Mucosa of rectum (tissue), 2 donors: ENCODE measurements at regions not wholly inside any gene's neighbourhood (a gene's known extent, or its start where the extent isn't known, plus 50 kb on each side); places are given as distances from the start of the nearest gene placed in this dataset.

Experiments used
- H3K27ac ChIP-seq, 2 donors: one replicate each; pipeline ENCODE4 v1.7.0; 2013; ENCODE audit warnings: inconsistent platforms in 2 of 2, low read depth in 2 of 2, low read length in 2 of 2
- H3K27me3 ChIP-seq, 2 donors: one replicate each; pipeline ENCODE4 v1.7.0; 2013; ENCODE audit warnings: low read length in 2 of 2; ENCODE audit not compliant: control insufficient read depth in 2 of 2, insufficient read depth in 2 of 2
- H3K36me3 ChIP-seq, 2 donors: one replicate each; pipeline ENCODE4 v1.7.0; 2013; ENCODE audit warnings: low read length in 2 of 2; ENCODE audit not compliant: control insufficient read depth in 2 of 2, insufficient read depth in 2 of 2
- H3K4me1 ChIP-seq, 2 donors: one replicate each; pipeline ENCODE4 v1.7.0; 2013; ENCODE audit warnings: low read length in 2 of 2, mild to moderate bottlenecking in 1 of 2; ENCODE audit not compliant: control insufficient read depth in 2 of 2, insufficient read depth in 2 of 2
- H3K4me3 ChIP-seq, 2 donors: one replicate each; pipeline ENCODE4 v1.7.0; 2013; ENCODE audit warnings: low read length in 2 of 2
- H3K9ac ChIP-seq, 2 donors: one replicate each; pipeline ENCODE4 v1.7.0; 2013; ENCODE audit warnings: low read length in 2 of 2, low read depth in 1 of 2, mild to moderate bottlenecking in 1 of 2
- H3K9me3 ChIP-seq, 2 donors: one replicate each; pipeline ENCODE4 v1.7.0; 2013; ENCODE audit warnings: low read length in 2 of 2; ENCODE audit not compliant: control insufficient read depth in 2 of 2
- donor health status: healthy.
- donor health status: Normal muscosa, but diverticular disease.

GRCh38 chr11:116177521-116178210 lies 595.1 kb downstream of the BUD13 start:
- Histone ChIP-seq H3K4me3 (no peak overlapping the region), H3K36me3 (no peaks in the 10 kb centered on the region), H3K9ac (no peak overlapping the region), H3K4me1 (no peaks in the 10 kb centered on the region), H3K9me3 (no peaks in the 10 kb centered on the region), H3K27me3 (no peaks in the 10 kb centered on the region), H3K27ac (no peak overlapping the region)

GRCh38 chr11:116176484-116177005 lies 596.2 kb downstream of the BUD13 start:
- H3K4me1 ChIP-seq, result no peaks in the 10 kb centered on the region
- H3K9ac ChIP-seq, result no peak overlapping the region
- no peak overlapping the region for H3K4me3 ChIP-seq
- H3K36me3 ChIP-seq, result no peaks in the 10 kb centered on the region
- H3K9me3 ChIP-seq, result no peaks in the 10 kb centered on the region
- no peak overlapping the region for H3K27ac ChIP-seq
- no peaks in the 10 kb centered on the region for H3K27me3 ChIP-seq

GRCh38 chr11:116175707-116176106 lies 597.1 kb downstream of the BUD13 start:
- Histone ChIP-seq H3K36me3 (no peaks in the 10 kb centered on the region), H3K27me3 (no peaks in the 10 kb centered on the region), H3K9ac (no peak overlapping the region), H3K27ac (no peak overlapping the region), H3K9me3 (no peaks in the 10 kb centered on the region), H3K4me3 (no peak overlapping the region), H3K4me1 (no peaks in the 10 kb centered on the region)

- Histone ChIP-seq H3K36me3 (no peaks in the 10 kb centered on the region), H3K27ac (no peak overlapping the region), H3K9me3 (no peaks in the 10 kb centered on the region), H3K9ac (no peak overlapping the region), H3K27me3 (no peaks in the 10 kb centered on the region), H3K4me3 (no peak overlapping the region), H3K4me1 (no peaks in the 10 kb centered on the region)
These were observed 598.6 kb downstream of the BUD13 start for GRCh38 chr11:116173941-116174911.

GRCh38 chr11:116173506-116173905 lies 599.3 kb downstream of the BUD13 start:
- H3K27me3 ChIP-seq, result no peaks in the 10 kb centered on the region
- H3K4me1 ChIP-seq, result no peaks in the 10 kb centered on the region
- H3K36me3 ChIP-seq, result no peaks in the 10 kb centered on the region
- no peaks in the 10 kb centered on the region for H3K9me3 ChIP-seq
- no peak overlapping the region for H3K27ac ChIP-seq
- no peak overlapping the region for H3K4me3 ChIP-seq
- no peak overlapping the region for H3K9ac ChIP-seq

- no peaks in the 10 kb centered on the region for H3K9me3 ChIP-seq
- no peak overlapping the region for H3K27ac ChIP-seq
- no peaks in the 10 kb centered on the region for H3K27me3 ChIP-seq
- H3K4me1 ChIP-seq, result no peaks in the 10 kb centered on the region
- no peak overlapping the region for H3K4me3 ChIP-seq
- H3K36me3 ChIP-seq, result no peaks in the 10 kb centered on the region
- no peak overlapping the region for H3K9ac ChIP-seq
These were observed 599.9 kb downstream of the BUD13 start for GRCh38 chr11:116172851-116173250.

GRCh38 chr11:116172156-116172555 lies 600.6 kb downstream of the BUD13 start:
- H3K4me3 ChIP-seq, result no peak overlapping the region
- no peak overlapping the region for H3K9ac ChIP-seq
- no peaks in the 10 kb centered on the region for H3K27me3 ChIP-seq
- H3K9me3 ChIP-seq, result no peaks in the 10 kb centered on the region
- H3K27ac ChIP-seq, result no peak overlapping the region
- H3K36me3 ChIP-seq, result no peaks in the 10 kb centered on the region
- H3K4me1 ChIP-seq, result no peaks in the 10 kb centered on the region

- H3K36me3 ChIP-seq, result no peaks in the 10 kb centered on the region
- H3K9me3 ChIP-seq, result no peaks in the 10 kb centered on the region
- H3K27ac ChIP-seq, result no peak overlapping the region
- H3K4me3 ChIP-seq, result no peak overlapping the region
- H3K9ac ChIP-seq, result no peak overlapping the region
- H3K27me3 ChIP-seq, result no peaks in the 10 kb centered on the region
- no peaks in the 10 kb centered on the region for H3K4me1 ChIP-seq
These were observed 601.3 kb downstream of the BUD13 start for GRCh38 chr11:116171271-116172140.

- H3K4me1 ChIP-seq, result no peaks in the 10 kb centered on the region
- no peaks in the 10 kb centered on the region for H3K27me3 ChIP-seq
- no peak overlapping the region for H3K4me3 ChIP-seq
- H3K27ac ChIP-seq, result no peak overlapping the region
- no peak overlapping the region for H3K9ac ChIP-seq
- no peaks in the 10 kb centered on the region for H3K9me3 ChIP-seq
- H3K36me3 ChIP-seq, result no peaks in the 10 kb centered on the region
These were observed 602.2 kb downstream of the BUD13 start for GRCh38 chr11:116170526-116171120.
